Amniotic epithelial cell (primary cell): ENCODE measurements at regions not wholly inside any gene's neighbourhood (a gene's known extent, or its start where the extent isn't known, plus 50 kb on each side); places are given as distances from the start of the nearest gene placed in this dataset.
A peak's percentile ranks its signal among the peaks of the same experiment; 100 is the strongest.
"Not testable (repeated sequence)": the region's sequence is repeated elsewhere in the genome, so short reads cannot be mapped to it uniquely, and the experiment has no call there.

Source experiments
- DNase-seq: peaks from one replicate; pipeline ENCODE4 v3.0.0-alpha.2; 2010; ENCODE audit warnings: low read depth

DNA sequence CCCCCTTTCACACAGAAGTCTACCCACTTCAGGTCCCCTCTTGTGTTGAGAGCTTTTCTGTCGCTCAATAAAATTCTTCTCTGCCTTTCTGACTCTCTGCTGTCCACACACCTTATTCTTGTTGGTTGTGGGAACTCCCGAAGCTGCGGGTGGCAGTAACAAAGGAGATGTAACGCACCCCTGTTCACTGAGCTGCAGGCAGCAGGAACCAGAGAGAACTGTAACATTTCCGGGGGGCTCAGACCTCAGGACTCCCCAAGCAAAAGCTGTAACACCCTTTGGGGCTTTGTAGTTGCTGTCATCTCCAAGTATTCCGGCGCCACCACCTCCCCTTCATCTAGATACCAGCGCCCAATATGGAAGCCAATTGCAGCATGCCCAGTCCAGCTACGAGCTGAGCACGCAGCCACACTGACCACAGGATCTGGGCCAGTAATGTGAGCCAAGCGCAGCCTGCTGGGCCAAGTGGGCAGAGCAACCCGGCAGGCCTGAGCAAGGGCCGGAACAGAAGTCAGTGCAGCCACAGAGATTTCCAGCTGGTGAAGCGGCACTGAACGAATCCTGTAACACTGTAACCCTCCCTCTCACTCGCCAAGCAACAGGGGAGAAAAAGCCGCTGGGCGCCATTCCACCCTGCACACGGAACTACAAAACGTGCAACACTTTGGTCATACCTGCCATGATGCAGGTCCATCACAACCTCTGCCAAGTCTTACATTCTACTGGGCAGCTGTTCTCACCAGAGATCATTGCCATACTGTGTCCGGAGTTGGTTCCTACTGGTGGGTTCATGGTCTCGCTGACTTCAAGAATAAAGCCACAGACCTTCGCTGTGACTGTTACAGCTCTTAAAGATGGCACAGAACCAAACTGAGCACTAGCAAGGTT is 194.3 kb downstream of the SPATA31A6 start:
- DNase-seq, result not testable (repeated sequence)

DNA sequence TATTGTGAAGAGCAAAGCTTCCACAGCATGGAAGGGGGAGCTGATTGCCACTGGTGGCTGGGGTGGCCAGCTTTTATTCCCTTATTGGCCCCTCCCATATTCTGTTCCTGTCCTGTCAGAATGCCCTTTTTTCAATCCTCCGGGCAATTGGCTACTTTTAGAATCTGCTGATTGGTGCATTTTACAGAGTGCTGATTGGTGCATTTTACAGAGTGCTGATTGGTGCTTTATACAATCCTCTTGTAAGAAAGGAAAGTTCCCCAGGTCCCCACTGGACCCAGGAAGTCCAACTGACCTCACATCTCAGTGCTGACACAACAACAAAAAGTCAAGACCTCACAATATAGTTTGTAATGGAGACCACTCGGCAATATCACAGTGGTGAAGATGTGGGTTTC is 195.0 kb downstream of the SPATA31A6 start:
- no peak for DNase-seq

DNA sequence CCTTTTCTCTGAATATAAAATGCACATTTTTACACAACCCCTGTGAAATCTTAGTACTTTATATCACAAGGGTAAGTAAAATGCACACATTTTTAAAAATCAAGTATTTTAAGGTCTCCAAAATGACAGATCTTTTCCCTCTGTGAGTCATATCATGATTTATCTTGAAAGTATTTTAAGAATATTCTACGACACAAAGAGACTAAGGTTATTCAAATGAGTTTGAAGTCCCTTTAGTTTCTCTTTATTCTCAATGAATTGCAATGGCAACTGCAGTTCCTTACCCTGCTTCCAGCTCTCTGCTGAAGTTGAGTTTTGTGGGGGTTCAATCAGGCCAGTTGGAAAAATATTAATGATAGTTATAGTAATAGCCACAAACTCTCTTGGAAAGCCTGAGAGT is 196.1 kb downstream of the SPATA31A6 start:
- DNase-seq, result not testable (repeated sequence)

DNA sequence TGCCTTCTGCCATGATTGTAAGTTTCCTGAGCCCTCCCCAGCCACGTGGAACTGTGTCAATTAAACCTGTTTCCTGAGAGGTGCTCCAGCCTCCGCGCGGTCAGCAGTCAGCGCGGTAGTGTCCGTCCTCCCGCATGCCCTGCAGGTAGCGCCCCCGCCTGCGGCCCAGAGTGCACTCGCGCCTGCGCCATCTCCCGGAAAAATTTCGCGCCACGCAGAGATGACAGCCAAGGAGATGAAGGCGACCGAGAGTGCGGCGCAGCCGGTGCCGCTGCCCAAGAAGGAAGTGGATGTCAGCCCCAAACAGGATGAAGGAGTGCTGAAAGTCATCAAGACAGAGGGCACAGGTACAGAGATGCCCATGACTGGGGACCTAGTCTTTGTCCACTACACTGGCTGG is 201.1 kb downstream of the SPATA31A6 start:
- DNase-seq, result not testable (repeated sequence)

DNA sequence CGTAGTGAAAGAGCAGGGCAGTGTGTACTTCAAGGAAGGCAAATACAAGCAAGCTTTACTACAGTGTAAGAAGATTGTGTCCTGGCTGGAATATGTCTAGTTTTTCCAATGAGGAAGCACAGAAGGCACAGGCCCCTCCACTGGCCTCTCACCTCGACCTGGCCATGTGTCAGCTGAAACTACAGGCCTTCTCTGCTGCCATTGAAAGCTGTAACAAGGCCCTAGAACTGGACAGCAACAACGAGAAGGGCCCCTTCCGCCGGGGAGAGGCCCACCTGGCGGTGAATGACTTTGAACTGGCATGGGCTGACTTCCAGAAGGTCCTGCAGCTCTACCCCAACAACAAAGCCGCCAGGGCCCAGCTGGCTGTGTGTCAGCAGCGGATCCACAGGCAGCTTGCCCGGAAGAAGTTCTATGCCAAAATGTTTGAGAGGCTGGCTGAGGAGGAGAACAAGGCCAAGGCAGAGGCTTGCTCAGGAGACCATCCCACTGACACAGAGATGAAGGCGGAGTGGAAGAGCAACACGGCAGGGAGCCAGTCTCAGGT is 202.2 kb downstream of the SPATA31A6 start:
- DNase-seq, result not testable (repeated sequence)

DNA sequence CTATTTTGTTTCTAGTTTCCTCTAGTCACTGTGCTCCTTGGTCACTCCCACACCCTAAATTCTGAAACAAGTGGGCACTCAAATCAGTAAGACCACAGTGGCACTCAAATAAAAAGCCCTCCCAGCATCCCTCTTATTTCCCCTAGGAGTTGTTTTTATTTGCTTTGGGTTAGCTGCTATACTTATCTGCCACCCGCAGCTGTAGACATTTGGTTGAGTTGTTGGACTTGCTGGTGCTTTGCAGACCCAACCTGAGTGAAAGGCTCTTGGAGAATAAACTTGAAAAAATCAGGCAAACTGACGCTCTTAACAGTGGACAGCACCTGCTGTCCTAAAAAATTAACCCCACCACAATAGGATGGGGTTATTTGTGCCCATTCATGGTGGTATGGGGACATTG is 203.0 kb downstream of the SPATA31A6 start:
- DNase-seq, result no peak

DNA sequence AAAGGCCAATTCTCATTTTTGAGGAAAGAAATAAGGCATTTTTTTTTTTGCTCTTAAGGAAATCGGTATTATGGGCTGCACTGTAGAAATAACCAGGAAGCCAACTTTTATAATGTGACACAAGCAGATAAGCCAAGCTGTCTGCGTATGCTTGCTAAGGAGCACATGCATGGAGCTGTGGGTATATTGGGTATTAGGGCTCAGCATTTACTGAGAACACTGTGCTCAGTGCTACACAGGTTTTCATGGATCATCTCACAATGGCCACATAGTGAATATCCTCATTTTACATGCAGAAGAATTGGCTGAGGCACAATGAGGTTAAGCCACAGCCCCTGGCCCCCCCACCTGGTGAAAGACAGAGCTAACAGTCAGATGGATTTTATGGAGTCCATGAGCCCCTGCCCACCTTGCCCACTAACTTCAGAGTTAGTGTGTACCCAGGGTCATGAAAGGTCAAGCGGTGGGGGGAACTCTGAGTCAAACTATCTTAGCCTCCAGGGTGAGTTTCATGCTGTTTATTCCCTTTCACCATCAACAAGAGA is 204.8 kb downstream of the SPATA31A6 start:
- no peak for DNase-seq

DNA sequence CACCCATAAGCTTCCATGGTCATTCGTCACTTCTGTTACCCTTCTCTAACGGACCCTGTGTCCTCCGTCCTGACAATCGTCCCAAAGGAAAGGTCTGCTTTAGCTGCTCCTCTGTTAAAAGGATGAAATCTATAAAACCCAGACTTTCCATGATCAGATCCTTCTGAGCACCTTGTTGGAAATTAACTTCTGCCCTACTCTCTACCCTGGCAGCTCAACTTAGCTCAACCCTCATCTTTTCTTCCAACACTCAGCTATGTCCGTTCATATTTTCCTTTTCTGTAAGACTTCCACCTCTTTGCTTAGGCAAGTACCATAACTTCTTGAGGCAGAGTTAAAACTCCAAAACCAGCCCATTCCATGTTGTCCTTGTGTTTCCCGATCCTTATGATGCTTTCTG is 205.4 kb downstream of the SPATA31A6 start:
- DNase-seq, result no peak

DNA sequence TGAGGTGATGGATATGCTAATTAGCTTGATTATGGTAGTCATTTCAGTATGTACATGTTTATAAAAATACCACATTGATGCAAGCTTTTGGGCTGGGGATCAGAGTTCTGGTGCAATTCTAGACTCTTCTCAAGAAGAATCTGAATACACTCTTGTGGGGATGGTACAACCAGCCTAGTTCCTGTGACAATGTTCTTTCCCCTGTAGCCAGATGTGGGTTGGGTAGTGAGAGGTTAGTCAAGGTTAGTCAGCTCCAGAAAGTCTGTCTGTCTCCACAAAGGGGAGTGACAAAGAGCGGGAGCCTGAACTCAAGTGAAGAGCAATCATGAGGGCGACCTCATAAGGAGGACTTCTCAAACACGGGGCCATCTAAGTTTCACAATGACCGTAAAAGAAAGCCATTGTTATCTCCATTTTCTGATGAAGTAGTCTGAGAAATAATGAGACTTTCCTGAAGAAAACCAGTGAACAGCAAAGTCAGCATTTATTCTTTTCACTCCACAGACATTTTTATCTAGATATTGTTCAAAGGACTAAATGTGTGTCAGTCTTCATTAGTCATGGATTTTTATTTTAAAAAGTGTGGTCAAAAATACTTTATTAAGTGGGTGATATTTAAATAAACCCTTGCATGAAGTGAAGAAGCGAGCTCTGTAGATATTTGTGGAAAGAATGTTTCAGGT is 209.5 kb downstream of the SPATA31A6 start:
- DNase-seq, result not testable (repeated sequence)

DNA sequence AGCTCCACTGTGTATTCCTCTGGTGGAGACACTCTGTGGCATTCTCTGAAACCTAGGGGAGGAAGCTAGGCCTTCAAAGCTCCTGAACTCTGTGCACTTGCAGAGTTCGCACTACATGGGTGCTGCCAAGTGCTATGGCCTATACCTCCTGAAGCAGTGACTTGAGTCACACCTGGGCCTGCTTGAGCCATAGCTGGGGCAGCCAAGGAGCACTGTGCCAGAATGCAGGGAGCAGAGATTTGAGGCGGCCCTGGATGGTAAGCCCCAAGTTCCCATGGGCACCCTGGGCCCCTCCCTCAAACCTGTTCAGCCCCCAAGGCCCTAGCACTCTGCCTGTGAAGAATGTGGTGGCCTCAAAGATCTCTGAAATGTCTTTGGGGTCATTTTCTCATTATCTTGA is 212.9 kb downstream of the SPATA31A6 start:
- DNase-seq, result no peak

DNA sequence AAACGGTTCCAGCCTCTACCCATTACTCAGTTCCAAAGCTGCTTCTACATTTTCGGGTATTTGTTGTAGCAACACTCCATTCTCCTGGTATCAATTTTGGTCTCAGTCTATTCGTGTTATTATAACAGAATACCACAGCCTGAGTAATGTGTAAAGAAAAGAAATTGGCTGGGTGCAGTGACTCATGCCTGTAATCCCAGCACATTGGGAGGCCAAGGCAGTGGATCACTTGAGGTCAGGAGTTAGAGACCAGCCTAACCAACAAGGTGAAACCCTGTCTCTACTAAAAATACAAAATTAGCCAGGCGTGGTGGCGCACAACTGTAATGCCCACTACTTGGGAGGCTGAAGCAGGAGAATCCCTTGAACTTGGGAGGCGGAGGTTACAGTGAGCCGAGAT is 213.9 kb downstream of the SPATA31A6 start:
- peak; percentile 68 for DNase-seq

DNA sequence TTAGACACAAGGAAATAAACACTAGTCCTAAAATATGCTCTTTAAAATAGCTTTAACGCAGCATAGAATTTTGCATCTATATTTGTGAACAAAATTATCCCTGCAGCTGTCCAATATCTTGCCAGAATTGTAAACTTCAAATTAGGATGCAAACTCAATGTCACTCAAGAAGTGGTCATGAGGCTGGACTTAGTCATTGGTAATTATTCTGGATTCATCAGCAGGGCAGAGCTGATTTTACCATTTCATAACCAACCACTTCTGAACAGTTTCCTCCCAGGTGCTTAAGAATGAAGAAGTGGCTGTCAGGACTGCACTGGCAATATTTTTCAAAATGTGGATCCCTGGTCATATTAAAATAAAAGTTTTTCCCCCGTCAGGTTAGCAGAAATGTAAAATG is 219.5 kb downstream of the SPATA31A6 start:
- not testable (repeated sequence) for DNase-seq

DNA sequence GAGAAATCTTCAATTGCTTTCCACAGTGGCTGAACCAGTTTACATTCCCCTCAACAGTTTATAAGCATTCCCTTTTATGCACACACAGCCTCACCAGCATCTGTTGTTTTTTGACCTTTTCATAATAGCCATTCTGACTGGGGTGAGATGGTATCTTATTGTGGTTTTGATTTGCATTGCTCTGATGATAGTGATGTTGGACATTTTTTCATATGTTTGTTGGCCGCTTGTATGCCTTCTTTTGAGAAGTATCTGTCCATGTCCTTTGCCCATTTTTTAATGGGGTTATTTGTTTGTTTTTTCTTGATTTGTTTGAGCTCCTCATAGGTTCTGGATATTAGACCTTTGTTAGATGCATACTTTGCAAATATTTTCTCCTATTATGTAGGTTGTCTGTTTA is 226.1 kb downstream of the SPATA31A6 start:
- DNase-seq, result peak; percentile 34

DNA sequence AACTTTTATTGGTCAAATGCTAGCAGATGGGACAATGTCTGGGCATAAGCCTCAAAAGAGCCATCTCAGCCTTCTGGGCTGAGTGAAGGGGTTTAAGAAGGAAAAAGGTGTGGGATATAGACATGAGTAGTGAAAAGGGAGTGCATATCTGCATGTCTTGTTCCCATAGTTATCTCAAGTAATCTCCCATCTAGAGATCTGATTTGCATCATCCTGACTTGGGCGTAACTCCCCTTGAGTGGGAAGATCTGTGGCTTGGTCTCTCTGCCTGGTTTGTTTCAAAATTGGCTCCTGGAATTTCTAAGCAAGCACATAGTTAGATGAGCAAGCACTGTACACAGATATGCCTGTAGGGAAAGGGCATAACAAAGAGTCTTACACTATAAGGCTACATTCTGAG is 228.9 kb downstream of the SPATA31A6 start:
- peak; percentile 95 for DNase-seq

DNA sequence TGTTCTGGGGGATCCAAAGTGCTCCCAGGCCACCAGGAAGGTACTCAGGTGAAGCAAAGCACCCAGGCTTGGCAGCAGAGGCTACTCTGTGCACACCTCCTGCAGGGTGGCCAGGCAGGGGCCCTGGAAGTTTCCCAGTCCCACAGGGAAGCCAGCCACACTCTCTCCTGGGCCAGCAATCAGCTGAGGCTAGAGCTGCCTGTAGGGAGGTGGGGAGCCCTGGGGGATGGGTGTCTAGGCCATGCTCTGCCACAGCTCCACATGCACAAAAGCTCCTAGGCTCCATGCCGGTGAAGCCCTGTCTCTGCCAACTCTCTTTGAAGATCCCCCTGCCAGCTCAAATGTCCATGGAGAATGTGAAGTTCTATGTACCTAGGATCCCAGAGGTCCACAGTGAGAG is 231.4 kb downstream of the SPATA31A6 start:
- DNase-seq, result not testable (repeated sequence)

DNA sequence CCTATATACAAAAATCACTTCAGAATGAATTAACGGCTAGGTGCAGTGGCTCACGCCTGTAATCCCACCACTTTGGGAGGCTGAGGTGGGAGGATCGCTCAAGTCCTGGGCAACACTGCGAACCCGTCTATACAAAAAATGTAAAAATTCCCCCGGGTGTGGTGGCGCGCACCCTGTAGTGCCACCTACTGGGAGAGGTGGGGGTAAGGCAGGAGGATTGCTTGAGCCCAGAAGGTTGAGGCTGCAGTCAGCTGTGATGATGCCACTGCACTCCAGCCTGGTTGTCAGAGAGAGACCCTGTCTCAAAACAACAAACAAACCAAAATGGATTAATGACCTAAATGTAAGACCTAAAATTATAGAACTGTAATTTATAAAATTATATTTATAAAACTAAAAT is 236.2 kb downstream of the SPATA31A6 start:
- DNase-seq, result not testable (repeated sequence)

DNA sequence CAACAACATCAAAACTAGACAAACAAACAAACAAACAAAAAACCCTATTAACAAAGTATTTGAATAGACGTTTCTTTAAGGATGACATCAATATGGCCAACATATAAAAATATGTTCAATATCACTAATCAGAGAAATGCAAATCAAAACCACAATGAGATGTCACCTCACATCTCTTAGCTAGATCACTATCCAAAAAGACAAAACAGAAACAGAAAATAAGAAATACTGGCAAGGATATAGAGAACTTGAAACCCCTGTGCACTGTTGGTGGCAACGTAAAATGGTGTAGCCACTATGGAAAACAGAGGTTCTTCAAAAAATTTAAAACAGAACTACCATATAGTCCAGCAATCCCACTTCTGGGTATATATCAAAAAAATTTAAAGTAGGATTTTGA is 236.9 kb downstream of the SPATA31A6 start:
- not testable (repeated sequence) for DNase-seq

DNA sequence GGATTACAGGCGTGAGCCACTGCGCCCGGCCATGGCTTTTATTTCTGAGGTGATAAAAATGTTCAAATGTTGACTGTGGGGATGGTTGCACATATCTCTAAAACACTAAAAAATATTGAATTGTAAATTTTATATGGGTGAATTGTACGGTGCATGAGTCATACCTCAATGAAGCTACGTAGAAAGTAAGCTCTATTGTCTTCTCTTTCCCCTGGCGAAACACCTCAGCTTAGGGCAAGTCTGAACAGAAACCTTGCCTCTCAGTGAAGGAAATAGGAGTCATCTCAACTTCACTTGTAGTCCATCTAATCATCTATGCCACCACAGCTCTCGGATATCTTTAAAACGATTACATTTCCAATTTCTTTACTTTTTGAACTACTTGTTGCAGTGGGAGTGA is 238.2 kb downstream of the SPATA31A6 start:
- DNase-seq, result not testable (repeated sequence)

DNA sequence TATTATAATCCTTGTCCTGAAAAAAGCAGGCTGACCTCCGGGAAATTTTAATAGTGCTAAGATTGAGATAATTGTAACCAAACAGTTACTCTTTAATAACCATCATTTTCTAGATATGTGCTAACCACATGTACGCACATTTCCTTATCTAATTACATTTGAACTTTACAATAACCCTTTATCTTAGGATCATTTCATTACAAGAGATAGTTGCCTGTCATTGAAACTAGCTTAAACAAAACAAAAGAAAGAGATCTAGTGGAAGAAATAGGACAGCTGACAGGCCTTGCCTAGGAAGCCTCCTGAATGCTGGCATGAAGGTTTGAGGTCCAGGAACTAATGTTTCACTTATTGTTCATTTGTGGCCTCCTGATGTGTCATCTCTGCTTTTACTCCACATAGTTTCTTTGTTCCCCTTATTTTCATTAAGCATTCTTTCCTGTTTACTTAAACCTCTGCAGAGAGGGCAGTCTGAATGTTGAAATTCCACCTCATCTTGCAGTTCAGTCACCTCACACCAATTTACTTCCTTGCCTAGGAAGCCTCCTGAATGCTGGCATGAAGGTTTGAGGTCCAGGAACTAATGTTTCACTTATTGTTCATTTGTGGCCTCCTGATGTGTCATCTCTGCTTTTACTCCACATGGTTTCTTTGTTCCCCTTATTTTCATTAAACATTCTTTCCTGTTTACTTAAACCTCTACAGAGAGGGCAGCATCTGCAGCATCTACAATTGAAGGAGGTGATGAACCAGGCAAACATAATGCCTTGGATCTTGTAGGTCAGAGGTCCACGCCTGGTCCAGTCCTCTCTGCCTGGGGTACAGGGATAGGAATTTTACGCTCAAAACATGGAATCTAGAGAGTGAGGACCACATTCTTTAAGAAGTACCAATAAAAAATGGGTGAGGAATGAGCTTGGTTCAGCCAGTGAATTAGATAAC is 247.5 kb downstream of the SPATA31A6 start:
- peak; percentile 85 for DNase-seq

DNA sequence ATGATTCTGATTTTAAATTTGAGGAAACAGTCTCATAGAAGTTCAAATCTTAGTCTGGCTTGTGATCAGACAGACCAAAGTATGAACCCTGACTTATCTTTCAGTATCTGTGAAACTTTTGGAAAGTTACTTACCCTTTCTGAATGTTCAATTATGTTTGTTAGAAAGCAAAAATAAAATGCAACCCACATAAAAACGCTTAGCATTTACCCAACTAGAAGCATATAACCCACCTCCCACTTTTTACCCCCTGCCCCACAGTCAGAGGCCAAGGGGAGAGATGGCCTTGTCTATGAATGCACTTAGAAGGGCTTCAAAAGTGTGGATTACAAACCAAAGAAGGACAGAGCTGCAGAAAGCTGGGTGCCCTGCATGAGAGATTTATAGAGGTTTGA is 248.2 kb downstream of the SPATA31A6 start:
- not testable (repeated sequence) for DNase-seq

DNA sequence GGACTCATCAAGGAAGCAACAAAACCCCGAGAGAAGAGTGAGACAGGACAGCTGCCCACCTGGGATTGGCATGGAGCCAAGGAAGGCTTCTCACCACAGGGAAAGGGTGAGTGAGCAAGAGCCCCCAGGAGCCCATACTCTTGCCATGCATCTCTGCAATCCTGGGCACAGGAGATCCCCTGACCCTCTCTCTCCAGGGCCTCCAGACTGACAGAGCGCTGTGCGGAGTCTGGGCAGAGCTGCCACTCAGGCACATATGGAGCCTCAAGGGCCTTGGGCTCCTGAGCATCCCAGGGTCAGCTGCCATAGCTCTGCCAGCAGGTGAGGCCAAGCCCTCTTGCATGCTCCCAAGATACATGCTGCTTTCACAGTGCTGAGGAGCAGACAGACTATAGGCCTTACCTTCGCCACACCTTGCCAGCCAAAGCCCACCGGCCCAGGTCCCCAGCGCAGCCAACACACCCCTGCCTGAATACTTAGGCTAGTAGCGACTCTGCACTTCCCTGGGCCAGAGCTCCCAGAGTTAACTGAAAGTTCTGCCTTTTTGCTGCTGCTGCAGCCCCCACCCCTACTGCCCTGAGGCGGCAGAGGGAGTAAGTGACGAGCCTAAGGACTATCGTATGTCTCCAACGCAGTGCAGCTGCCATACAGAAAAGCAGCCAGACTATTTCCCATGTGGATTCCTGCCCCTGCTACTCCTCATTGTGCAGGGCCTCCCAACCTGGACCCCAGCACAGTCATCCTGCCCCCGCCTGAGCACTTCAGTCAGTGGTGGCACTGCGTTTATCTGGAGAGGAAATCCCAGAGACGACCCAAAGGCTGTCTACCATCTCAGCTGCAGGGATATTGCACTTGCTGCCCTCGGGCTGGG is 251.6 kb downstream of the SPATA31A6 start:
- not testable (repeated sequence) for DNase-seq
